Fibroblast of lung (primary cell): ENCODE measurements at regions not wholly inside any gene's neighbourhood (a gene's known extent, or its start where the extent isn't known, plus 50 kb on each side); places are given as distances from the start of the nearest gene placed in this dataset.

Experiments
- DNase-seq, 2 donors: peaks; one replicate each; pipeline versions ENCODE4 v3.0.0 to v3.0.0-alpha.2; 2010; ENCODE audit warnings: low read depth in 2 of 2
- H2AFZ ChIP-seq: 2 replicates; pipeline ENCODE4 v1.5.1; 2012; ENCODE audit warnings: low read length, control low read depth, inconsistent platforms
- H3K27ac ChIP-seq: 2 replicates; pipeline ENCODE4 v1.5.1; 2011; ENCODE audit warnings: low read length, control low read depth; ENCODE audit not compliant: insufficient read depth
- H3K27me3 ChIP-seq: 2 replicates; pipeline ENCODE4 v1.5.1; 2011; ENCODE audit warnings: mild to moderate bottlenecking, low read length; ENCODE audit not compliant: control insufficient read depth, insufficient read depth
- H3K36me3 ChIP-seq: 2 replicates; pipeline ENCODE4 v1.5.1; 2011; ENCODE audit warnings: low read length; ENCODE audit not compliant: control insufficient read depth, insufficient read depth
- H3K4me1 ChIP-seq: 2 replicates; pipeline ENCODE4 v1.5.1; 2011; ENCODE audit warnings: low read length; ENCODE audit not compliant: control insufficient read depth, insufficient read depth; ENCODE audit errors: extremely low read depth
- H3K4me2 ChIP-seq: 2 replicates; pipeline ENCODE4 v1.5.1; 2011; ENCODE audit warnings: low read length, control low read depth; ENCODE audit not compliant: insufficient read depth; ENCODE audit errors: extremely low read depth
- H3K4me3 ChIP-seq, 4 experiments: fragments of 200-600 bp in 1 of 4; sonication (generic) in 1 of 4; replicated peaks in 1 of 4; 2 replicates each; pipeline ENCODE4 v1.5.1; 2011 to 2016; ENCODE audit warnings: low read length in 4 of 4, low read depth in 3 of 4, mild to moderate bottlenecking in 3 of 4, control low read depth in 2 of 4, inconsistent platforms in 1 of 4, mixed read lengths in 1 of 4; ENCODE audit not compliant: insufficient read depth in 1 of 4; ENCODE audit errors: control extremely low read depth in 1 of 4
- H3K79me2 ChIP-seq: 2 replicates; pipeline ENCODE4 v1.5.1; 2012; ENCODE audit warnings: mild to moderate bottlenecking, low read length, inconsistent platforms; ENCODE audit not compliant: control insufficient read depth, insufficient read depth
- H3K9ac ChIP-seq: 2 replicates; pipeline ENCODE4 v1.5.1; 2011; ENCODE audit warnings: mild to moderate bottlenecking, low read length, control low read depth; ENCODE audit not compliant: insufficient read depth
- H3K9me3 ChIP-seq: 2 replicates; pipeline ENCODE4 v1.5.1; 2012; ENCODE audit warnings: low read depth, low read length; ENCODE audit not compliant: control insufficient read depth, insufficient read depth
- H4K20me1 ChIP-seq: 2 replicates; pipeline ENCODE4 v1.5.1; 2011; ENCODE audit warnings: low read length; ENCODE audit not compliant: control insufficient read depth, insufficient read depth; ENCODE audit errors: extremely low read depth
- EZH2 ChIP-seq: IDR thresholded peaks from 2 replicates; pipeline ENCODE4 v1.5.1; 2012; ENCODE audit warnings: low read length, control low read depth, mild to moderate bottlenecking; ENCODE audit errors: missing control alignments
- TF ChIP-seq, protein P1 (sequence below), 2 donors: IDR thresholded peaks in 1 of 2; conservative IDR thresholded peaks in 1 of 2; 1 replicate in 1 of 2; 2 replicates in 1 of 2; pipeline ENCODE4 v1.5.1; 2011 to 2012; ENCODE audit warnings: low read length in 2 of 2, control low read depth in 1 of 2, inconsistent platforms in 1 of 2, low read depth in 1 of 2, mild to moderate bottlenecking in 1 of 2

DNA sequence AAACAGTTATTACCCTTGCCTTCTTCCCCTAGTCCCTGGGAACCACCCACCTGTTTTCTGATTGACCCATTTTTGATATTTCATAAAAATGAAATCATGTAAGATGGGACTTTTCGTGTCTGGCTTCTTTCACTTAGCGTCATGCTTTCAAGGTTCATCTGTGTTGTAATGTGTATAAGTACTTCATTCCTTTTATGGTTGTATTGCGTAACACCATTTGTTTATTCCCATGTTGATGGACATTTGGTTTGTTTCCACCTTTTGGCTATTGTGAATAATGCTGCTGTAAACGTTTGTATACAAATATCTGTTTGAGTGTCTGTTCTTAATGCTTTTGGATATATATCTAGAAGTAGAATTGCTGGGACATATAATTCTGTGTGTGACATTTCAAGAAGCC, 650.1 kb upstream of the COX7C start:
- no peaks in the 10 kb centered on the region for H3K27me3 ChIP-seq
- H3K4me1 ChIP-seq, result no peaks in the 10 kb centered on the region
- H3K9me3 ChIP-seq, result no peaks in the 10 kb centered on the region
- no peak overlapping the region for H3K4me3 ChIP-seq
- TF ChIP-seq, protein P1, sequence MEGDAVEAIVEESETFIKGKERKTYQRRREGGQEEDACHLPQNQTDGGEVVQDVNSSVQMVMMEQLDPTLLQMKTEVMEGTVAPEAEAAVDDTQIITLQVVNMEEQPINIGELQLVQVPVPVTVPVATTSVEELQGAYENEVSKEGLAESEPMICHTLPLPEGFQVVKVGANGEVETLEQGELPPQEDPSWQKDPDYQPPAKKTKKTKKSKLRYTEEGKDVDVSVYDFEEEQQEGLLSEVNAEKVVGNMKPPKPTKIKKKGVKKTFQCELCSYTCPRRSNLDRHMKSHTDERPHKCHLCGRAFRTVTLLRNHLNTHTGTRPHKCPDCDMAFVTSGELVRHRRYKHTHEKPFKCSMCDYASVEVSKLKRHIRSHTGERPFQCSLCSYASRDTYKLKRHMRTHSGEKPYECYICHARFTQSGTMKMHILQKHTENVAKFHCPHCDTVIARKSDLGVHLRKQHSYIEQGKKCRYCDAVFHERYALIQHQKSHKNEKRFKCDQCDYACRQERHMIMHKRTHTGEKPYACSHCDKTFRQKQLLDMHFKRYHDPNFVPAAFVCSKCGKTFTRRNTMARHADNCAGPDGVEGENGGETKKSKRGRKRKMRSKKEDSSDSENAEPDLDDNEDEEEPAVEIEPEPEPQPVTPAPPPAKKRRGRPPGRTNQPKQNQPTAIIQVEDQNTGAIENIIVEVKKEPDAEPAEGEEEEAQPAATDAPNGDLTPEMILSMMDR (conservative IDR thresholded peaks at IDR 0.05 in 1 of 2, IDR thresholded peaks at IDR 0.05 in 1 of 2; ENCODE audit: low read depth in 1 of 2, low read length in 2 of 2), result no peak
- TF ChIP-seq EZH2, result no peak
- no peaks in the 10 kb centered on the region for H3K36me3 ChIP-seq
- H4K20me1 ChIP-seq, result no peaks in the 10 kb centered on the region
- H2AFZ ChIP-seq, result no peak overlapping the region
- H3K27ac ChIP-seq, result no peak overlapping the region
- no peak overlapping the region for H3K9ac ChIP-seq
- no peak overlapping the region for H3K4me2 ChIP-seq
- H3K79me2 ChIP-seq, result no peaks in the 10 kb centered on the region
- no peak for DNase-seq

DNA sequence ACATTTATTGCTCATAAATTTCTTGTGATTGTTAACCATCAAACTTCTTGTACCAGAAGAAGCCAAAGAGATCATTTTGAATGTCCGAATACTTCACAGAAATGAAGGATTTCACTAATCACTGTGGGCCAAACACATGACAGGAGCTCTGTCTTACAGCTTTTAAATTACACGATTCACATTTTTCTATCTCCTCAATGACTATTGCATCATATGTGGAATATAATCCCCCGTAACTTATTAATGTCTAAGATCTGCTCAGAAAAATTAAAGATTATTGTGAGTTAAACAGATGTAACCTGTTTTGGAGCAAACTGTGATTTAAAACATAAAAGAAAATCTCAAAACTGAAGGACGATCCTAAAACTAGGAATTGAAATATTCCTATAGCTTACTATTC, 645.2 kb upstream of the COX7C start:
- H3K4me1 ChIP-seq, result no peaks in the 10 kb centered on the region
- H3K4me3 ChIP-seq, result no peak overlapping the region
- no peak overlapping the region for H2AFZ ChIP-seq
- no peak for DNase-seq
- no peak overlapping the region for H3K27ac ChIP-seq
- H3K79me2 ChIP-seq, result no peaks in the 10 kb centered on the region
- H3K9ac ChIP-seq, result no peak overlapping the region
- H3K9me3 ChIP-seq, result no peaks in the 10 kb centered on the region
- no peak for TF ChIP-seq EZH2
- TF ChIP-seq, protein P1 (conservative IDR thresholded peaks at IDR 0.05 in 1 of 2, IDR thresholded peaks at IDR 0.05 in 1 of 2; ENCODE audit: low read depth in 1 of 2, low read length in 2 of 2), result no peak
- H3K27me3 ChIP-seq, result no peaks in the 10 kb centered on the region
- no peaks in the 10 kb centered on the region for H4K20me1 ChIP-seq
- no peak overlapping the region for H3K4me2 ChIP-seq
- no peaks in the 10 kb centered on the region for H3K36me3 ChIP-seq

DNA sequence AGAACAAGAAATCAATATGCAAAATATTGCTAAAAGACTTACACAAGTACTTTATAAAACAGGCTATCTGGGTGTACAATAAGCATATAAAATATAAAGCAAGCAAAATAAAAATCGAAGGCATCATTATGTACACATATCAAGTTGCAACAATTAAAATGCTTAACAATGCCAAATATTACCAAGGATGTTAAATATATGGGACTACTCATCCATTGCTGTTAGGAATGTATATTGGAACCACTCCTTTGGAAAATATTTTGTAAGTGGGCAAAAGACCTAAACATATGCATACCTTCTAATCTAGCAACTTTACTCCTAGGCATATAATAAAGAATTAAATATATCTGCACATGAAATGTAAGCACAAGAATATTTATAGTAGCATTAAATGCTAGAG, 632.6 kb upstream of the COX7C start:
- no peak overlapping the region for H3K9ac ChIP-seq
- TF ChIP-seq, protein P1 (conservative IDR thresholded peaks at IDR 0.05 in 1 of 2, IDR thresholded peaks at IDR 0.05 in 1 of 2; ENCODE audit: low read depth in 1 of 2, low read length in 2 of 2), result no peak
- TF ChIP-seq EZH2, result no peak
- no peak for DNase-seq
- H3K36me3 ChIP-seq, result no peaks in the 10 kb centered on the region
- H3K27me3 ChIP-seq, result no peaks in the 10 kb centered on the region
- H3K4me1 ChIP-seq, result no peaks in the 10 kb centered on the region
- H3K4me2 ChIP-seq, result no peak overlapping the region
- no peak overlapping the region for H3K4me3 ChIP-seq
- no peaks in the 10 kb centered on the region for H4K20me1 ChIP-seq
- H3K79me2 ChIP-seq, result no peaks in the 10 kb centered on the region
- no peak overlapping the region for H3K27ac ChIP-seq
- H2AFZ ChIP-seq, result no peak overlapping the region
- no peaks in the 10 kb centered on the region for H3K9me3 ChIP-seq
